NCI-H128 (cell line): ENCODE measurements at regions not wholly inside any gene's neighbourhood (a gene's known extent, or its start where the extent isn't known, plus 50 kb on each side); places are given as distances from the start of the nearest gene placed in this dataset.

Experiments used
- DNase-seq: peaks from one replicate; lab custom pipeline; 2025; ENCODE audit not compliant: unreplicated experiment; lab: John Stamatoyannopoulos, UW

GRCh38 chr17:34199932-34200534 lies 55.1 kb upstream of the CCL2 start:
- DNase-seq: peak; percentile 46

GRCh38 chr17:34201225-34201624 lies 53.9 kb upstream of the CCL2 start:
- no peak for DNase-seq

DNA sequence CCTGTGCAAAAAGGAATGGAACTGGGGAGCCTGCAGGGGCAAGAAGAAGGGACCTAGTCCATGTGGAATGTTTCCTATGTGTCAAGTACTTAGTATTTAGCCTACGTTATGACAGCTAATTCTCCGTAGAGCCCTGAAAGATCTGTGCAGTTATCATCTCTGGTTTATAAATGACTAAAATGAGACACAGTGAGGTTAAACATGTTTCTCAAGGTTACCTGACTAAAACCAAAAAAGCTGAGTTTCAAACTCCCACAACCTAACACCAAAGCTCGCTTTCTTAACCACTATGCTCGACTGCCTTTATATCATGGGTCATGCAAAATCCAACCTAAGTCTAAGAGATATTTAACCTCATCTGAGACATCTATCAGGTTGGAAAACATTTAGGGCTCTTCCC lies 53.3 kb upstream of the CCL2 start:
- DNase-seq: no peak

DNA sequence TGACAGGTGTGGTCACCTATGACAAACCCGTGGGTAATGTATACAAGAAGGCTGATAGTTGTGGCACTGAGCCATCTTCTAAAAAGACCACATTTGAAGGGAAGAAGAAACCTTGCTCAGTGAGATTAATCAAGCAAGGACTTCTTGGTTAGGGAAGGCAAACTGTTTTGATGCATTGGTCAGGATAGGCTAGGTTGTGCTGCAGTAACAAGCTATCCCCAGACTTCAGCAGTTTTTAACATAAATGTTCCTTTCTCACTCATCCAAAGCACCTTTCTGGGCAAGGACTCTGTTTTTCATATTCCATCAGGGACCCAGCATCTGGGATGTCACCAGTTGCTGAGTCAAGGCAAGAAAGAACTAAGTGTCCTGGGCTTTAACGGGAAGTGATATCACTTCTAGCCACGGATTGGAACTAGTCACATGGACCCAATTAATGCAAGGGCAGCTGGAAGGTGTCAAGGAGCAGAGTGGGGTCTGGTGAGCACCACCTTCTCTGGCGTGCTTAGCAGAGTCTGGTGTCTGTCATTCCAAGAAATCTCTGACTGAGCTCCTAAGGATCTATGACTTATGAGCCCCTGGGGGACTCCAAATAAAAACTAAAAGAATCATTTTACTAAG lies 52.0 kb upstream of the CCL2 start:
- DNase-seq: no peak

- DNase-seq: no peak
Measured at GRCh38 chr17:34204402-34204801, 50.7 kb upstream of the CCL2 start.
